ENCODE measurements at regions not wholly inside any gene's neighbourhood (a gene's known extent, or its start where the extent isn't known, plus 50 kb on each side); places are given as distances from the start of the nearest gene placed in this dataset.

DNA sequence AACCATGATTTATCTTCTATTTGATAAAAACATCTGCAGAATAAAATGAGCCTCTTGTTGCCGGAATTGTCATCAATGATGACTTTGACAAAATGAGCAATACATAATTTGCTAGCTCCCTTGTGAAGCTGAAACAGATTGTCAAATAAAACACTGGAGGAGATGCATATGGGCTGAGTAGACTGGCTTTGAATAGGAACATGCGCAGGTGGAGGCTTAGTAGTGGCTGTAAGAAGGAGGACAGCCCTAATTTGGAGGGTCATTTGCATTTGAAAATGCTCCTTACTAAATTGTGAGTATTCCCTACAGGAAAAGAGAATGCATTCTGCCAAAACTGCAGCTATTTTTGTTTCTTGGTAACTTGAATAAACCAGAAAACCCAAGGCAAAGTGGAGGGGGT is 329.1 kb downstream of the PPARGC1A start:
- no peak for TF ChIP-seq PHB2 (IDR thresholded peaks at IDR 0.05; ENCODE audit: partially characterized antibody)
- TF ChIP-seq CBX1 (IDR thresholded peaks at IDR 0.05; ENCODE audit: low read depth): no peak
- no peak for TF ChIP-seq CTCF (CRISPR knock-in tag; IDR thresholded peaks at IDR 0.05)
- TF ChIP-seq TBL1XR1 (IDR thresholded peaks at IDR 0.05; ENCODE audit: borderline replicate concordance, low read length, partially characterized antibody): no peak
- TF ChIP-seq, protein P1, sequence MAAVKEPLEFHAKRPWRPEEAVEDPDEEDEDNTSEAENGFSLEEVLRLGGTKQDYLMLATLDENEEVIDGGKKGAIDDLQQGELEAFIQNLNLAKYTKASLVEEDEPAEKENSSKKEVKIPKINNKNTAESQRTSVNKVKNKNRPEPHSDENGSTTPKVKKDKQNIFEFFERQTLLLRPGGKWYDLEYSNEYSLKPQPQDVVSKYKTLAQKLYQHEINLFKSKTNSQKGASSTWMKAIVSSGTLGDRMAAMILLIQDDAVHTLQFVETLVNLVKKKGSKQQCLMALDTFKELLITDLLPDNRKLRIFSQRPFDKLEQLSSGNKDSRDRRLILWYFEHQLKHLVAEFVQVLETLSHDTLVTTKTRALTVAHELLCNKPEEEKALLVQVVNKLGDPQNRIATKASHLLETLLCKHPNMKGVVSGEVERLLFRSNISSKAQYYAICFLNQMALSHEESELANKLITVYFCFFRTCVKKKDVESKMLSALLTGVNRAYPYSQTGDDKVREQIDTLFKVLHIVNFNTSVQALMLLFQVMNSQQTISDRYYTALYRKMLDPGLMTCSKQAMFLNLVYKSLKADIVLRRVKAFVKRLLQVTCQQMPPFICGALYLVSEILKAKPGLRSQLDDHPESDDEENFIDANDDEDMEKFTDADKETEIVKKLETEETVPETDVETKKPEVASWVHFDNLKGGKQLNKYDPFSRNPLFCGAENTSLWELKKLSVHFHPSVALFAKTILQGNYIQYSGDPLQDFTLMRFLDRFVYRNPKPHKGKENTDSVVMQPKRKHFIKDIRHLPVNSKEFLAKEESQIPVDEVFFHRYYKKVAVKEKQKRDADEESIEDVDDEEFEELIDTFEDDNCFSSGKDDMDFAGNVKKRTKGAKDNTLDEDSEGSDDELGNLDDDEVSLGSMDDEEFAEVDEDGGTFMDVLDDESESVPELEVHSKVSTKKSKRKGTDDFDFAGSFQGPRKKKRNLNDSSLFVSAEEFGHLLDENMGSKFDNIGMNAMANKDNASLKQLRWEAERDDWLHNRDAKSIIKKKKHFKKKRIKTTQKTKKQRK (IDR thresholded peaks at IDR 0.05; ENCODE audit: low read length): no peak
- TF ChIP-seq POLR2A (IDR thresholded peaks at IDR 0.05; ENCODE audit: insufficient read depth in 1 of 2, low read depth in 2 of 2, low read length in 2 of 2): no peak
- TF ChIP-seq, protein P2, sequence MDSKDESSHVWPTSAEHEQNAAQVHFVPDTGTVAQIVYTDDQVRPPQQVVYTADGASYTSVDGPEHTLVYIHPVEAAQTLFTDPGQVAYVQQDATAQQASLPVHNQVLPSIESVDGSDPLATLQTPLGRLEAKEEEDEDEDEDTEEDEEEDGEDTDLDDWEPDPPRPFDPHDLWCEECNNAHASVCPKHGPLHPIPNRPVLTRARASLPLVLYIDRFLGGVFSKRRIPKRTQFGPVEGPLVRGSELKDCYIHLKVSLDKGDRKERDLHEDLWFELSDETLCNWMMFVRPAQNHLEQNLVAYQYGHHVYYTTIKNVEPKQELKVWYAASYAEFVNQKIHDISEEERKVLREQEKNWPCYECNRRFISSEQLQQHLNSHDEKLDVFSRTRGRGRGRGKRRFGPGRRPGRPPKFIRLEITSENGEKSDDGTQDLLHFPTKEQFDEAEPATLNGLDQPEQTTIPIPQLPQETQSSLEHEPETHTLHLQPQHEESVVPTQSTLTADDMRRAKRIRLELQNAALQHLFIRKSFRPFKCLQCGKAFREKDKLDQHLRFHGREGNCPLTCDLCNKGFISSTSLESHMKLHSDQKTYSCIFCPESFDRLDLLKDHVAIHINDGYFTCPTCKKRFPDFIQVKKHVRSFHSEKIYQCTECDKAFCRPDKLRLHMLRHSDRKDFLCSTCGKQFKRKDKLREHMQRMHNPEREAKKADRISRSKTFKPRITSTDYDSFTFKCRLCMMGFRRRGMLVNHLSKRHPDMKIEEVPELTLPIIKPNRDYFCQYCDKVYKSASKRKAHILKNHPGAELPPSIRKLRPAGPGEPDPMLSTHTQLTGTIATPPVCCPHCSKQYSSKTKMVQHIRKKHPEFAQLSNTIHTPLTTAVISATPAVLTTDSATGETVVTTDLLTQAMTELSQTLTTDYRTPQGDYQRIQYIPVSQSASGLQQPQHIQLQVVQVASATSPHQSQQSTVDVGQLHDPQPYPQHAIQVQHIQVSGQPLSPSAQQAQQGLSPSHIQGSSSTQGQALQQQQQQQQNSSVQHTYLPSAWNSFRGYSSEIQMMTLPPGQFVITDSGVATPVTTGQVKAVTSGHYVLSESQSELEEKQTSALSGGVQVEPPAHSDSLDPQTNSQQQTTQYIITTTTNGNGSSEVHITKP (CRISPR knock-in tag; IDR thresholded peaks at IDR 0.05; ENCODE audit: low read depth): no peak
- TF ChIP-seq YY1 (IDR thresholded peaks at IDR 0.05; ENCODE audit: insufficient read depth, insufficient replicate concordance, low read depth, low read length): no peak
- TF ChIP-seq NFYB (CRISPR knock-in tag; IDR thresholded peaks at IDR 0.05): no peak
- TF ChIP-seq JUND (CRISPR knock-in tag; IDR thresholded peaks at IDR 0.05): no peak

Measured in HepG2 (cell line).